ENCODE measurements at regions not wholly inside any gene's neighbourhood (a gene's known extent, or its start where the extent isn't known, plus 50 kb on each side); places are given as distances from the start of the nearest gene placed in this dataset.

DNA sequence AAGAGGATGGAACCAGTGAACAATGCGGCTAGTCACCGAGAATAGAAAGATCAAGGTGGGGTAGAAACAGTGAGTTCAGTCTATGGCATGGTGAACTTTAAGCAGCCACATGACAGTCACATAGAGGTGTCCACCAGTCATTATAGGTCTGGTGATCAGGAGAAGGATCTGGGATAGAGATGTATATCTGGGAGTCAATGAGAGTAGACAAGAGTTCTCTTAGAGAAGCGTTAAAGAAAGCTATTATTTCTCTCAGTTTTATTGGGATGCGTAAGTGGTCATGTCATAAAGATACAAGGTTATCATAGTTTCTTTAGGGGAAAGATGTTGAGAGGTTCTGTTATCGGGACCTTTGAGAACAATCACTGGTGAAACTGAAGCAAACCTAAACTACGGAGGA, 136.1 kb upstream of the SLC38A2 start:
- Histone ChIP-seq H3K9ac (no peak overlapping the region), H3K4me1 (no peaks in the 10 kb centered on the region), H3K4me2 (no peak overlapping the region), H3K27me3 (no peaks in the 10 kb centered on the region), H3K27ac (no peak overlapping the region), H3K4me3 (no peak overlapping the region), H3K36me3 (peaks cover 0 to 6% (median 0%) of the 10 kb centered on the region in 11 experiments; a peak in 1 of 22 replicates), H3K9me3 (replicated peaks in 1 of 11) (peaks cover 37 to 55% (median 50%) of the 10 kb centered on the region in 11 experiments), H4K20me1 (no peaks in the 10 kb centered on the region)
- no peak for TF ChIP-seq Cebpa-rat (IDR thresholded peaks at IDR 0.05)

DNA sequence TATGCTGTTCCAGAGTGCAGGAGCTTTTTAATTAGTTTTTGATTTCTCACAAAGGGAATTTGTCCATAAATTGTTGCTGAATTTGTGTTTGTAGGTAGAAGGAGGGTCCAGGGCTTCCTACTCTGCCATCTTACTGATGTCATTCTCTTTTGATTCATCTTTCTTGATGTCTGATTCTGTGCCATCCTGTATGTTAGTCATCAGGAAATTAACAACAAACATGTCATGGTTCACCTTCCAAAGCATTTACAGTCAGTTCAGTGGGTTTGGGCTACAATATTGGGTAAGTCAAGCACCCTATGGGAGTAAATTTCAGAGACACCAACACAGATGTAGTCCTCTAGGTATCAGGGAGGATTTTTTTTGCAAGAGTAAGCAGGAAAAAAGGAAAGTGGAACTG, 135.2 kb upstream of the SLC38A2 start:
- Histone ChIP-seq H4K20me1 (no peaks in the 10 kb centered on the region), H3K36me3 (peaks cover 0 to 6% (median 0%) of the 10 kb centered on the region in 11 experiments; a peak in 1 of 22 replicates), H3K27ac (no peak overlapping the region), H3K4me1 (no peaks in the 10 kb centered on the region), H3K4me2 (no peak overlapping the region), H3K9ac (no peak overlapping the region), H3K4me3 (no peak overlapping the region), H3K27me3 (no peaks in the 10 kb centered on the region), H3K9me3 (replicated peaks in 1 of 11) (peaks cover 37 to 61% (median 50%) of the 10 kb centered on the region in 11 experiments)
- no peak for TF ChIP-seq Cebpa-rat (IDR thresholded peaks at IDR 0.05)

DNA sequence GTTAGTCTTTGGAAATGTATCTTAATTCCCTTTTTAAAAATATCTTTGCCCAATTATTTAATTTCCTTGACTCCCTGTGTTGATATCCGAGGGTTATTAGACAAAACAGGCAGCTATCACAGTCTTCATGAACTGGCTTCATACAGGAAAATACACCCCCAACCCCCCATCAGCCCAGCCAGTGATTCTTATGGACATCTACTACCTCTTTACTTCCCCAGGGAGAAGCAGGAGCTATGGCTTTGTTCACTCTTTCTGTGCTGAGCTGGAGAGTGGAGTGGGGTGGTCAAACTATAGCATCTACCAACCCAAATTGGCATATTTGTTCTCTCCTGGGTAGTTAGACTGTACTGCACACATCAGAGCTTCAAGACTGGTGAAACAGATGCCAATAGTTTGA, 134.4 kb upstream of the SLC38A2 start:
- H3K4me2 ChIP-seq, result no peak overlapping the region
- no peak for TF ChIP-seq Cebpa-rat (IDR thresholded peaks at IDR 0.05)
- no peaks in the 10 kb centered on the region for H4K20me1 ChIP-seq
- no peak overlapping the region for H3K9ac ChIP-seq
- H3K36me3 ChIP-seq, result peaks cover 0 to 6% (median 0%) of the 10 kb centered on the region in 11 experiments; a peak in 1 of 22 replicates
- no peak overlapping the region for H3K4me3 ChIP-seq
- H3K27me3 ChIP-seq, result no peaks in the 10 kb centered on the region
- peaks cover 37 to 64% (median 54%) of the 10 kb centered on the region in 11 experiments for H3K9me3 ChIP-seq (replicated peaks in 1 of 11)
- no peaks in the 10 kb centered on the region for H3K4me1 ChIP-seq
- H3K27ac ChIP-seq, result no peak overlapping the region

DNA sequence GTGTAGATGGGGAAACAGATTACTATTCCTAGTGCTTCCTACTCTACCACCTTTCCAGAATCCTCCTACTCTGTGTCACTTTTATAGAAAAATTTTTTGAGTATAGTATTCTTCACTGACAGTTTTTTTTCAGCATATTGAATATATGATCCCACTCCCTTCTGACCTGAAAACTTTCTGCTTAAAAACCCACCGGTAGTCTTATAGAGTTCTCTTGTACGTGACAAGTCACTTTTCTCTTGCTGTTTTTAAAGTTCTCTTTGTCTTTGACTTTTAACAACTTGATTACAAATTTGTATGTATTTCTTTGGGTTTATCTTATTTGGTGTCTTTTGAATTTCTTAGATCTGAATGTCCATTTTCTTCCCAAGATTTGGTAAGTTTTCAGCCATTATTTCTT, 133.6 kb upstream of the SLC38A2 start:
- H3K27ac ChIP-seq, result no peak overlapping the region
- peaks cover 33 to 68% (median 46%) of the 10 kb centered on the region in 11 experiments for H3K9me3 ChIP-seq (replicated peaks in 1 of 11)
- no peaks in the 10 kb centered on the region for H4K20me1 ChIP-seq
- no peak overlapping the region for H3K9ac ChIP-seq
- no peaks in the 10 kb centered on the region for H3K27me3 ChIP-seq
- no peak overlapping the region for H3K4me2 ChIP-seq
- no peak overlapping the region for H3K4me3 ChIP-seq
- no peaks in the 10 kb centered on the region for H3K4me1 ChIP-seq
- TF ChIP-seq Cebpa-rat (IDR thresholded peaks at IDR 0.05), result no peak
- peaks cover 0 to 6% (median 0%) of the 10 kb centered on the region in 11 experiments; a peak in 1 of 22 replicates for H3K36me3 ChIP-seq

DNA sequence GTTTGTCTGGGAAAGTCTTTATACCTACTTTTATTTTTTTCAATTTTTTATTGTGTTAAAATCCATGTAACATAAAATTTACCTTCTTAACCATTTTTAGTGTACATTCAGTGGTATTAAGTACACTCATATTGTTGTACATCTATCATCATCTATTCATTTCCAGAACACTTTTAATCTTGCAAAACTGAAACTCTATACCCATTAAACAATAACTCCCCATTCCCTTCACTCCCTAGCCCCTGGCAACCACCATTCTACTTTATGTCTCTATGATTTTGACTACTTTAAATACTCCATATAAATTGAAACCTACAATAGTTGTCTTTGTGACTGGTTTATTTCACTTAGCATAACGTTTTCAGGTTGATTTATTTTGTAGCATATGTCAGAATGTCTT, 131.9 kb upstream of the SLC38A2 start:
- Histone ChIP-seq H3K27ac (no peak overlapping the region), H3K36me3 (peaks cover 0 to 6% (median 0%) of the 10 kb centered on the region in 11 experiments; a peak in 1 of 22 replicates), H3K27me3 (no peaks in the 10 kb centered on the region), H3K9ac (no peak overlapping the region), H3K4me2 (no peak overlapping the region), H4K20me1 (no peaks in the 10 kb centered on the region), H3K9me3 (replicated peaks in 1 of 11) (peaks cover 28 to 63% (median 40%) of the 10 kb centered on the region in 11 experiments), H3K4me1 (no peaks in the 10 kb centered on the region), H3K4me3 (no peak overlapping the region)
- TF ChIP-seq Cebpa-rat (IDR thresholded peaks at IDR 0.05), result no peak

DNA sequence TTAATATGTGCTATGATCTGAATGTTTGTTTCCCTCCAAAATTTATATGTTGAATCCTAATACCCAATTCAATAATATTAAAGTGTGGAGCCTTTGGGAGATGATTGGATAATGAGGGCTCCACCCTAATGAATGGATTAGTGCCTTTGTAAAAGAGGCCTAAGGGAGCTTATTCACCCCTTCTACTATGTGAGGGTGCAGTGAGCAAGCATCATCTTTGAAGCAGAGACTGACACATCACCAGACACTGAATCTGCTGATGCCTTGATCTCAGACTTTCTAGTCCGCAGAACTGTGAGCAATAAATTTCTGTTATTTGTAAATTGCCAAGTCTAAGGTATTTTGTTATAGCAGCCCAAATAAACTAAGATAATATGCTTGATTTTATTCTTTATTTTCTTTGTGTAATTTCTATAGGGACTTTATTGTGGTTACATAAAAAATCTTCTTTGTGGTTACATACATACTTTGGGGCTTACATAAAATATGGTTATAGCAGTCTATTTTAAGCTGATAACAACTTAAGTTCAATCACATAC, 131.1 kb upstream of the SLC38A2 start:
- Histone ChIP-seq H3K27ac (no peak overlapping the region), H3K4me3 (no peak overlapping the region), H3K9ac (no peak overlapping the region), H4K20me1 (no peaks in the 10 kb centered on the region), H3K27me3 (no peaks in the 10 kb centered on the region), H3K4me1 (no peaks in the 10 kb centered on the region), H3K9me3 (replicated peaks in 1 of 11) (peaks cover 28 to 62% (median 40%) of the 10 kb centered on the region in 11 experiments), H3K4me2 (no peak overlapping the region), H3K36me3 (peaks cover 0 to 6% (median 0%) of the 10 kb centered on the region in 11 experiments; a peak in 1 of 22 replicates)
- TF ChIP-seq Cebpa-rat (IDR thresholded peaks at IDR 0.05), result no peak

DNA sequence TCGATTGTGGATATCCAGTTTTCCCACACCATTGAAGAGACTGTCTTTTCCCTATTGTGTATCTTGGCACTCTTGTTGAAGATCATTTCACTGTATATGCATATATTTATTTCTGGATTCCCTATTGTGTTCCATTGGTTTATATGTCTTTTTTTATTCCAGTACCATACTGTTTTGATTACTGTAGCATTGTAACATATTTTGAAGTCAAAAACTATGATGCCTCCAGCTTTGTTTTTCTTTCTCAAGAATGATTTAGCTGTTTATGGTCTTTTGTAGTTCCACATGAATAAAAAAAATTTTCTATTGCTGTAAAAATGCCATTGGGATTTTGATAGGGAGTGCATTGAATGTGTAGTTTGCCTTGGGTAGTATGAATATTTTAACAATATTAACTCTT, 128.1 kb upstream of the SLC38A2 start:
- H3K9me3 ChIP-seq (replicated peaks in 1 of 11), result peaks cover 7 to 41% (median 22%) of the 10 kb centered on the region in 11 experiments
- H3K9ac ChIP-seq, result no peak overlapping the region
- no peak overlapping the region for H3K27ac ChIP-seq
- no peak overlapping the region for H3K4me2 ChIP-seq
- no peaks in the 10 kb centered on the region for H4K20me1 ChIP-seq
- H3K27me3 ChIP-seq, result no peaks in the 10 kb centered on the region
- H3K4me3 ChIP-seq, result no peak overlapping the region
- TF ChIP-seq Cebpa-rat (IDR thresholded peaks at IDR 0.05), result no peak
- H3K4me1 ChIP-seq, result no peaks in the 10 kb centered on the region
- peaks cover 0 to 1% (median 0%) of the 10 kb centered on the region in 11 experiments; a peak in 1 of 22 replicates for H3K36me3 ChIP-seq

DNA sequence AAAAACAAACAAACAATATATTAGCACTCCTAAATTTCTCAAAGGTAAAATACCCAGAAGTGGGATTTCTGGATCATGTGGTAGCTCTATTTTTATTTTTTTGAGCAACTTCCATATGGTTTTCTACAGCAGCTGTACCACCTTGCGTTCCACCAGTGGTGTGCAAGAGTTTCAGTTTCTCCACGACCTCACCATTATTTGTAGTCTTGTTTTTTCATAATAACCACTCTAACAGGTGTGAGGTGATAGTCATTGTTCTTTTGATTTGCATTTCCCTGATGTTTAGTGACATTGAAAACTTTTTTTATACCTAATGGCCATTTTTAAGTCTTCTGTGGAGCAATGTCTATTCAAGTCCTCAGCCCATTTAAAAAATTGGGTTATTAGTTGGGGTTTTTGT, 127.3 kb upstream of the SLC38A2 start:
- Histone ChIP-seq H3K27me3 (no peaks in the 10 kb centered on the region), H4K20me1 (no peaks in the 10 kb centered on the region), H3K9ac (no peak overlapping the region), H3K4me3 (no peak overlapping the region), H3K4me2 (no peak overlapping the region), H3K9me3 (replicated peaks in 1 of 11) (peaks cover 5 to 34% (median 17%) of the 10 kb centered on the region in 11 experiments; a peak in 19 of 22 replicates), H3K4me1 (no peaks in the 10 kb centered on the region), H3K36me3 (no peaks in the 10 kb centered on the region), H3K27ac (no peak overlapping the region)
- no peak for TF ChIP-seq Cebpa-rat (IDR thresholded peaks at IDR 0.05)

DNA sequence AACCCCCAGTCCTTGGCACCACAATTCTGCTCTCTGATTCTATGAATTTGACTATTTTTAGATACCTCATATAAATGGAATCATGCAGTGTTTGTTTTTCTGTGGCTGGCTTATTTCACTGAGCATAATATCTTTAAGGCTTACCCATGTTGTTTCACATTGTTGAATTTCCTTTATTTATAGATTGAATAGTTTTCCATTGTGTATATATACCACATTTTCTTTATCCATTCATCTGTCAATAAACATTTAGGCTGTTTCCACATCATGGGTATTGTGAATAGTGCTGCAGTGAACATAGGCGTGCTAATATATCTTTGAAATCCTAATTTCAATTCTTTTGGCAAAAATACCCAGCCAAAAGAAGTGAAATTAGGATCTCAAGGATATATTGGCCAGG, 126.7 kb upstream of the SLC38A2 start:
- Histone ChIP-seq H3K4me1 (no peaks in the 10 kb centered on the region), H3K4me3 (no peak overlapping the region), H3K27me3 (no peaks in the 10 kb centered on the region), H4K20me1 (no peaks in the 10 kb centered on the region), H3K27ac (no peak overlapping the region), H3K9ac (no peak overlapping the region), H3K4me2 (no peak overlapping the region), H3K9me3 (replicated peaks in 1 of 11) (peaks cover 5 to 34% (median 17%) of the 10 kb centered on the region in 11 experiments; a peak in 19 of 22 replicates), H3K36me3 (no peaks in the 10 kb centered on the region)
- no peak for TF ChIP-seq Cebpa-rat (IDR thresholded peaks at IDR 0.05)

DNA sequence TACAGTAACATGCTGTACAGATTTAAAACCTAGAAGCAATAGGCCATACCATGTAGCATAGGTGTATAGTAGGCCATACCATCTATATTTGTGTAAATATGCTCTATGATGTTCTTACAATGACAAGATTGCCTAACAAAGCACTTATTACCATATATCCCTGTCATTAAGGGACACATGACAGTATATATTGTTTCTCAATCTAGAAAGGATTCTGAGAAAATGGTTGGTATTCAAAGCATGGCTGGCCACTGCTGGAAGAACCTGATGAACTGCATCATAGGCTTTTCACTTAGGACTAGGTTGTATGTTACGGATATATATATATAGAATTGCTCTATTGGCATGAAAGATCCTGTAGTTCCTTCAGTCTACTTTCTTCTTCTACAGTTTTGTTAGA, 125.2 kb upstream of the SLC38A2 start:
- no peak for TF ChIP-seq Cebpa-rat (IDR thresholded peaks at IDR 0.05)

More for the DNA sequence above, 125.2 kb upstream of the SLC38A2 start:
- H3K4me2 ChIP-seq, result no peak overlapping the region
- H3K9me3 ChIP-seq (replicated peaks in 1 of 11), result peaks cover 5 to 22% (median 12%) of the 10 kb centered on the region in 11 experiments; a peak in 18 of 22 replicates
- no peak overlapping the region for H3K4me3 ChIP-seq
- no peak overlapping the region for H3K9ac ChIP-seq
- no peaks in the 10 kb centered on the region for H3K36me3 ChIP-seq
- H3K27me3 ChIP-seq, result no peaks in the 10 kb centered on the region
- no peaks in the 10 kb centered on the region for H3K4me1 ChIP-seq
- H4K20me1 ChIP-seq, result no peaks in the 10 kb centered on the region
- H3K27ac ChIP-seq, result no peak overlapping the region
